Peyer's patch (tissue), 4 donors: ENCODE measurements at regions not wholly inside any gene's neighbourhood (a gene's known extent, or its start where the extent isn't known, plus 50 kb on each side); places are given as distances from the start of the nearest gene placed in this dataset.
"Not testable (repeated sequence)": the region's sequence is repeated elsewhere in the genome, so short reads cannot be mapped to it uniquely, and the experiment has no call there.

ENCODE experiments used
- CTCF ChIP-seq, 6 experiments: fragments of 450-650 bp in 4 of 6; fragments of 200-600 bp in 2 of 6; sonication (generic) in 1 of 6; IDR thresholded peaks; one replicate each; pipeline ENCODE4 v1.5.1; 2017 to 2019; ENCODE audit warnings: antibody characterized with exemption in 6 of 6, mild to moderate bottlenecking in 3 of 6, moderate library complexity in 1 of 6
- POLR2A ChIP-seq, 2 donors: fragments of 450-650 bp; IDR thresholded peaks; one replicate each; pipeline ENCODE4 v1.5.1; 2017; ENCODE audit warnings: antibody characterized with exemption in 2 of 2, mild to moderate bottlenecking in 2 of 2, moderate library complexity in 2 of 2

DNA sequence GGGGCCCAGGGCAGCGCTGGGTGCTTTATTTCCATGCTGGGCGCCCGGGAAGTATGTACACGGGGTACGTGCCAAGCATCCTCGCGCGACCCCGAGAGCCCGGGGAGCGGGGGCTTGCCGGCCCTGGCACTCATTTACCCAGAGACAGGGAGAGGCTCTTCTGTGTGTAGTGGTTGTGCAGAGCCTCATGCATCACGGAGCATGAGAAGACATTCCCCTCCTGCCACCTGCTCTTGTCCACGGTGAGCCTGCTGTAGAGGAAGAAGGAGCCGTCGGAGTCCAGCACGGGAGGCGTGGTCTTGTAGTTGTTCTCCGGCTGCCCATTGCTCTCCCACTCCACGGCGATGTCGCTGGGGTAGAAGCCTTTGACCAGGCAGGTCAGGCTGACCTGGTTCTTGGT lies 98.0 kb downstream of the TMEM121 start:
- not testable (repeated sequence) for TF ChIP-seq CTCF, POLR2A (IDR thresholded peaks at IDR 0.05)
